Calu3 (cell line): ENCODE measurements at regions not wholly inside any gene's neighbourhood (a gene's known extent, or its start where the extent isn't known, plus 50 kb on each side); places are given as distances from the start of the nearest gene placed in this dataset.

Source experiments
- BruUV-seq: library from RNA; stranded (reverse); fragments of 400-500 nt; replicated peaks from 2 replicates; lab custom pipeline; 2021; lab: Mats Ljungman, UMichigan
- CTCF ChIA-PET: fragments of 300-600 bp; sonication (Branson Sonifier 250); formaldehyde crosslinking; loops from one replicate; lab custom pipeline; 2022; ENCODE audit warnings: antibody characterized with exemption; lab: Charles Lee
- DNase-seq: peaks from one replicate; pipeline ENCODE4 v3.0.0; 2022
- H3K27ac Mint-ChIP-seq: one replicate; pipeline ENCODE4 v1.8.0; 2022; ENCODE audit warnings: mixed read lengths; ENCODE audit not compliant: unreplicated experiment
- H3K27me3 Mint-ChIP-seq: one replicate; pipeline ENCODE4 v1.8.0; 2022; ENCODE audit warnings: mixed read lengths; ENCODE audit not compliant: unreplicated experiment
- H3K36me3 Mint-ChIP-seq: one replicate; pipeline ENCODE4 v1.8.0; 2022; ENCODE audit warnings: mild to moderate bottlenecking, moderate library complexity, mixed read lengths; ENCODE audit not compliant: insufficient read depth, unreplicated experiment
- H3K4me1 Mint-ChIP-seq: one replicate; pipeline ENCODE4 v1.8.0; 2022; ENCODE audit warnings: mild to moderate bottlenecking, low read depth, mixed read lengths; ENCODE audit not compliant: unreplicated experiment
- H3K4me3 Mint-ChIP-seq: one replicate; pipeline ENCODE4 v1.8.0; 2022; ENCODE audit warnings: mild to moderate bottlenecking, low read depth, moderate library complexity, mixed read lengths; ENCODE audit not compliant: unreplicated experiment
- H3K9me3 Mint-ChIP-seq: one replicate; pipeline ENCODE4 v1.8.0; 2022; ENCODE audit warnings: low read depth, mixed read lengths; ENCODE audit not compliant: unreplicated experiment
- intact Hi-C: fragments of 100-400 bp; cut with micrococcal nuclease; formaldehyde crosslinking; loops from one replicate; pipeline ENCODE4 v1.10.0; 2022; ENCODE audit not compliant: unreplicated experiment
- TF ChIP-seq, protein P1 (sequence below): fragments of 200-600 bp; IDR thresholded peaks from one replicate; pipeline ENCODE4 v1.8.0; 2022; ENCODE audit warnings: antibody characterized with exemption; ENCODE audit not compliant: unreplicated experiment

- intact Hi-C loops: no loop called here
- peaks cover 16% of the 10 kb centered on the region for H3K9me3 Mint-ChIP-seq
- H3K4me3 Mint-ChIP-seq: no peak overlapping the region
- H3K27ac Mint-ChIP-seq: no peak overlapping the region
- no peak for DNase-seq
- no peaks in the 10 kb centered on the region for H3K27me3 Mint-ChIP-seq
- BruUV-seq: no TSS peak
- CTCF ChIA-PET: no interaction called here
- TF ChIP-seq, protein P1, sequence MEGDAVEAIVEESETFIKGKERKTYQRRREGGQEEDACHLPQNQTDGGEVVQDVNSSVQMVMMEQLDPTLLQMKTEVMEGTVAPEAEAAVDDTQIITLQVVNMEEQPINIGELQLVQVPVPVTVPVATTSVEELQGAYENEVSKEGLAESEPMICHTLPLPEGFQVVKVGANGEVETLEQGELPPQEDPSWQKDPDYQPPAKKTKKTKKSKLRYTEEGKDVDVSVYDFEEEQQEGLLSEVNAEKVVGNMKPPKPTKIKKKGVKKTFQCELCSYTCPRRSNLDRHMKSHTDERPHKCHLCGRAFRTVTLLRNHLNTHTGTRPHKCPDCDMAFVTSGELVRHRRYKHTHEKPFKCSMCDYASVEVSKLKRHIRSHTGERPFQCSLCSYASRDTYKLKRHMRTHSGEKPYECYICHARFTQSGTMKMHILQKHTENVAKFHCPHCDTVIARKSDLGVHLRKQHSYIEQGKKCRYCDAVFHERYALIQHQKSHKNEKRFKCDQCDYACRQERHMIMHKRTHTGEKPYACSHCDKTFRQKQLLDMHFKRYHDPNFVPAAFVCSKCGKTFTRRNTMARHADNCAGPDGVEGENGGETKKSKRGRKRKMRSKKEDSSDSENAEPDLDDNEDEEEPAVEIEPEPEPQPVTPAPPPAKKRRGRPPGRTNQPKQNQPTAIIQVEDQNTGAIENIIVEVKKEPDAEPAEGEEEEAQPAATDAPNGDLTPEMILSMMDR: no peak
- no peaks in the 10 kb centered on the region for H3K4me1 Mint-ChIP-seq
- no peaks in the 10 kb centered on the region for H3K36me3 Mint-ChIP-seq
These were observed 444.1 kb downstream of the CBLN4 start for GRCh38 chr20:55561259-55561658.

DNA sequence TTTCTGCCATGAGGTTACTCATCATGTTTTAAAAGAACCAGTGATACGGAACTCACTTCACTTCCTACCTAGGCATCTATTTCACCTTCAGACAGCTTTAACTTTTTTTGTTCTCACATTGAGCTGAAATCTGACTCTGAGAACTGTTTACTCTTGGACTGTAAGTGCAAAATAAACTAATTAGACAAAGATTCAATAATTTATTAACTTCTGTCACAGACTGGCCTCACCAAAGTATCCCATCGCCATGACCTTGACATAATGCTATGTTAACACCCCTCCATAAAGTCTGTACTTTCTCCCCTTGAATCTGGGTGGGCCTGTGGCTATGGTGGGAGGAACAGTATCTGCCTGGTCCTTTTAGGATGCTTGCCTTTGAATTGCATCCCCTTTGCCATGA is 448.1 kb downstream of the CBLN4 start:
- no peaks in the 10 kb centered on the region for H3K4me1 Mint-ChIP-seq
- no peaks in the 10 kb centered on the region for H3K27me3 Mint-ChIP-seq
- intact Hi-C loops: no loop called here
- H3K4me3 Mint-ChIP-seq: no peak overlapping the region
- TF ChIP-seq, protein P1: no peak
- DNase-seq: no peak
- CTCF ChIA-PET: no interaction called here
- no peaks in the 10 kb centered on the region for H3K36me3 Mint-ChIP-seq
- BruUV-seq: no TSS peak
- peaks cover 17% of the 10 kb centered on the region for H3K9me3 Mint-ChIP-seq
- no peak overlapping the region for H3K27ac Mint-ChIP-seq

DNA sequence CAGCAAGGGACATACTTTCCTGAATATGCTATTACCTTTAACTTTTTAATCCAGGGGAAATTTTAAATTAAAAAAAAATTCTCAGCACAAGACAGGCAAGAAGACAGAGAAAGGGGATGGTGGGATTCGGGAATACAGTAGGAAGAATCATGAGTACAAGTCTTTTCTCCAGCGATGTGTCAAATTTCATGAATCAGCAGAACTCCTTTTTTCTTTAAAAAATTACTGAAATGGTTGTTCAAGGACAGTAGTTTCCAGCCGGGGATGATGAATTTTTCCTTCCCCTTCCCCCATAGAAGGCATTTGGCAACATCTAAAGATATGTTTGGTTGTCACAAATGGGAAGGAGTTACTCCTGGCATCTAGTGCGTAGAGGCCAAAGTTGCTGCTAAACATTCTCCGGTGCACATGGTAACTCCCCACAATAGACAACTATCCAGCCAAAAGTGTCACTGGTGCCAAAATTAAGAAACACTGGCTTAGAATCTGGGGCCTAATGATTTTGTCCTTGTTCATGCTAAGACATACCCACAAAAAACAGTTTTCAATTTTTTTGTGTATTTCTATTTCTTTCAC is 450.2 kb downstream of the CBLN4 start:
- DNase-seq: no peak
- CTCF ChIA-PET: no interaction called here
- H3K4me3 Mint-ChIP-seq: no peak overlapping the region
- no peaks in the 10 kb centered on the region for H3K4me1 Mint-ChIP-seq
- H3K27ac Mint-ChIP-seq: no peak overlapping the region
- H3K27me3 Mint-ChIP-seq: no peaks in the 10 kb centered on the region
- TF ChIP-seq, protein P1: no peak
- no peaks in the 10 kb centered on the region for H3K36me3 Mint-ChIP-seq
- peaks cover 20% of the 10 kb centered on the region for H3K9me3 Mint-ChIP-seq
- intact Hi-C loops: no loop called here
- no TSS peak for BruUV-seq

DNA sequence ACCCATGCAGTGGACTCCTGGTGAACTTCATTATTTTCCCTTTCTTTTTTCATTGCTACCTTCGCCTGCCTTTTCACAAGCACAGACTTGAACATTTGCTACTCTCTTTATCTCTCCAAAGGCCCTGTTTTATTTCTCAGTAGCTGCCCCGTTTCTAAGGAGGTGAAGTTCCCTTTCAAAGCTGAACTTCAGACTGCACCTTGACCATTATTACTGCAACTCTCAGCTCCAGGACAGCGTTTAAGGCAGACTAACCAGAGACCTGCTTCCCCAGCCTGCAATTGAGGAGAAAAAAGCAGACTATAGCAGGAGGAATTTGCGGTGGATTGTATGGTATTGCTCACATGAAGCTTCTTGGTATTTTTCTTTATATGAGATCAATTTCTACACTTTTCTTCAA is 460.7 kb downstream of the CBLN4 start:
- no peak for DNase-seq
- Mint-ChIP-seq H3K27me3 (no peaks in the 10 kb centered on the region), H3K27ac (no peak overlapping the region), H3K4me1 (no peaks in the 10 kb centered on the region), H3K9me3 (peaks cover 15% of the 10 kb centered on the region), H3K4me3 (no peak overlapping the region), H3K36me3 (no peaks in the 10 kb centered on the region)
- intact Hi-C loops: no loop called here
- no TSS peak for BruUV-seq
- CTCF ChIA-PET: no interaction called here
- TF ChIP-seq, protein P1: no peak
